ENCODE measurements at regions not wholly inside any gene's neighbourhood (a gene's known extent, or its start where the extent isn't known, plus 50 kb on each side); places are given as distances from the start of the nearest gene placed in this dataset.
A peak's percentile ranks its signal among the peaks of the same experiment; 100 is the strongest.

DNA sequence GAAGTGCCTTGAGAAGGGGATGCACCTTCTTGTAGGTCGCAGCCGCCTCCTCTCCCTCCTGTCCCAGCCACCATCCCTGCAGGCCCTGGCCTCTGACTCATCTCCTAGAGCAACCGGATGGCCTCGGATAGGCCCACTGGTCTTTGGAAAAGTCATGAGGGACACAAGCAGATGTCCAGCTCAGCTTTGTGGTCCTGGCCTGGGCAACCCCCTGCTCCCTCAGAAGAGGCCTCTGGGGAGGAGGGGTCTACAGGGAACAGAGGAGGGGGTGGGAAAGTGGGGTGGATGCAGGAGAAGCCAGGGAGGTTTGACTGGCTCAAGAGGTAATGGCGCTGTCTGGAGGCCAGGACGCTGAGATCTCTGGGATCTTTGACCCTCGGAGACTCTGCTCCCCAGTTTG, 259.2 kb upstream of the TLE3 start:
- TF ChIP-seq EP300 (IDR thresholded peaks at IDR 0.05) (no peak), POLR2A (IDR thresholded peaks at IDR 0.05; ENCODE audit: low read depth) (no peak), POLR2AphosphoS5 (IDR thresholded peaks at IDR 0.05) (no peak), CTCF (IDR thresholded peaks at IDR 0.05) (no peak)
- Histone ChIP-seq H3K36me3 (no peaks in the 10 kb centered on the region), H3K27me3 (peaks cover 0 to 12% (median 0%) of the 10 kb centered on the region in 4 donors), H3K27ac (replicated peaks in 1 of 4) (no peak overlapping the region), H3K4me3 (no peak overlapping the region), H3K4me1 (peaks cover 0 to 9% (median 0%) of the 10 kb centered on the region in 4 donors), H3K9me3 (no peaks in the 10 kb centered on the region)
- intact Hi-C loops (cut with DNase I), result no loop called here
- 87% methylated on average over 6 of the region's 7 CpGs for WGBS
- DNase-seq (ENCODE audit: extremely low spot score), result no peak

GRCh38 chr15:70356062-70356860, 258.5 kb upstream of the TLE3 start:
- WGBS, result 91% methylated on average over 6 of the region's 9 CpGs
- Histone ChIP-seq H3K4me3 (no peak overlapping the region), H3K27ac (replicated peaks in 1 of 4) (no peak overlapping the region), H3K4me1 (peaks cover 0 to 9% (median 0%) of the 10 kb centered on the region in 4 donors), H3K36me3 (no peaks in the 10 kb centered on the region), H3K27me3 (peaks cover 0 to 12% (median 0%) of the 10 kb centered on the region in 4 donors), H3K9me3 (no peaks in the 10 kb centered on the region)
- peak; percentile 57 for DNase-seq (ENCODE audit: extremely low spot score)
- intact Hi-C loops (cut with DNase I), result no loop called here
- no peak for TF ChIP-seq POLR2AphosphoS5 (IDR thresholded peaks at IDR 0.05)

DNA sequence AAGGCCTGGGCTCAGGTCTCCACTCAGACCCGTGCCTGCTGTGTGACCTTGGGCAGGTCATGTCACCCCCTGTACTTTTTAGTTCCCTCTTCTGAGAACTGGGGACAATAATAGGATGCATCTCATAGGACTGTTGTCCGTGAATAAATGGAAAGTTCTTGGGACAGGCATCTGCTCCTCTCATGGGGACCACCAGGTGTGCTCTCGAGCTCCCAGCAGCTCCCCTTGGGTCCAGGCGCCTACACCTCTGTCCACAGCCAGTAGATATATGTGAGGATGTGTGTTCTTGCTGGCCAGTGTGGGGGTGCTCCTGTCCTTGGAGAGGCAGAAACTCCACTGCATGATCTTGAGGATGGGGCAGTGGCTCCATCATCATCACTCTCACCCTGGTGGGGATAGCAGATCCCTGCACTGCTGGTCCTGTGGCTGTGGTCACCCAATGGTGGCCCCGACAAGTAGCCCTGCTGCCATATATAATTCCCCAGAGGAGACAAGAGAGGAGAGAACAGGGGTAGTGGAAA, 257.6 kb upstream of the TLE3 start:
- TF ChIP-seq CTCF (IDR thresholded peaks at IDR 0.05) (no peak), EP300 (IDR thresholded peaks at IDR 0.05) (no peak), POLR2A (IDR thresholded peaks at IDR 0.05; ENCODE audit: low read depth) (no peak), POLR2AphosphoS5 (IDR thresholded peaks at IDR 0.05) (no peak)
- Histone ChIP-seq H3K4me1 (peaks cover 0 to 9% (median 0%) of the 10 kb centered on the region in 4 donors), H3K9me3 (no peaks in the 10 kb centered on the region), H3K27me3 (peaks cover 0 to 12% (median 0%) of the 10 kb centered on the region in 4 donors), H3K36me3 (no peaks in the 10 kb centered on the region), H3K4me3 (no peak overlapping the region), H3K27ac (replicated peaks in 1 of 4) (no peak overlapping the region)
- DNase-seq (ENCODE audit: extremely low spot score), result peak; percentile 66
- WGBS, result 98% methylated on average over 5 of the region's 5 CpGs
- intact Hi-C loops (cut with DNase I), result no loop called here

DNA sequence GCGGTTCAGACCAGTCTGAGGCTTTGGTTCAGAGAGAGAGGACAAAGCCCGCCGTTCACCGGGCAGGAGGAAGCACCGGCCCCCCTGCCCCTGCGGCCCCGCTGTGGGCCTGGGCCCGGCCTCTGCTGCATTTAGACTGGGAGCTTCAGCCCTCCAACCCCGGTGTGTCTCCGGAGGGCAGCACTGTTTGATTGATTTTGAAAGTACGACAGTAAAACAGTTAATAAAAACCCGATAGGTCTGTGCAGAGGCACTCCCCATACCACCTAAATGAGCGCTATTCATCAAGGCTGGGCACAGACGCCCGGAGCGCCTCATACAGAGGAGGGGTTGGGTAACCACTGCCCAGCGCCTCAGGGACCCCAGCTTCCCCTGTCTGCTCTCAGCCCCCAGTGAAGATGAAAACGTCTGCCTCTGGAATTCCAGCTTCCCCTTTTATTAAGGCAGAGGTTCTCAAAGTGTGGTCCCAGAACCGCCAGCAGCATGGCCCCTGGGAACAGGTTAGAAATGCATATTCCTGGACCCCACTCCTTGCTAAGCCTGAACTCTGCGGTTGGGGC, 256.7 kb upstream of the TLE3 start:
- peaks cover 0 to 9% (median 0%) of the 10 kb centered on the region in 4 donors for H3K4me1 ChIP-seq
- 96% methylated on average over 20 of the region's 20 CpGs for WGBS
- H3K9me3 ChIP-seq, result no peaks in the 10 kb centered on the region
- H3K36me3 ChIP-seq, result no peaks in the 10 kb centered on the region
- H3K27ac ChIP-seq (replicated peaks in 1 of 4), result no peak overlapping the region
- peaks cover 0 to 12% (median 0%) of the 10 kb centered on the region in 4 donors for H3K27me3 ChIP-seq
- H3K4me3 ChIP-seq, result no peak overlapping the region
- intact Hi-C loops (cut with DNase I), result no loop called here
- no peak for TF ChIP-seq POLR2AphosphoS5 (IDR thresholded peaks at IDR 0.05)
- TF ChIP-seq POLR2A (IDR thresholded peaks at IDR 0.05; ENCODE audit: low read depth), result no peak
- no peak for TF ChIP-seq EP300 (IDR thresholded peaks at IDR 0.05)
- TF ChIP-seq CTCF (IDR thresholded peaks at IDR 0.05), result no peak
- peak; percentile 89 for DNase-seq (ENCODE audit: extremely low spot score)

GRCh38 chr15:70353606-70354345, 256.1 kb upstream of the TLE3 start:
- no peaks in the 10 kb centered on the region for H3K36me3 ChIP-seq
- WGBS, result 86% methylated on average over 9 of the region's 12 CpGs
- H3K4me3 ChIP-seq, result no peak overlapping the region
- TF ChIP-seq POLR2AphosphoS5 (IDR thresholded peaks at IDR 0.05) (no peak), POLR2A (IDR thresholded peaks at IDR 0.05; ENCODE audit: low read depth) (no peak), EP300 (IDR thresholded peaks at IDR 0.05) (no peak), CTCF (IDR thresholded peaks at IDR 0.05) (no peak)
- intact Hi-C loops (cut with DNase I), result no loop called here
- no peak overlapping the region for H3K27ac ChIP-seq (replicated peaks in 1 of 4)
- H3K4me1 ChIP-seq, result peaks cover 0 to 9% (median 0%) of the 10 kb centered on the region in 4 donors
- no peaks in the 10 kb centered on the region for H3K9me3 ChIP-seq
- DNase-seq (ENCODE audit: extremely low spot score), result no peak
- peaks cover 0 to 12% (median 0%) of the 10 kb centered on the region in 4 donors for H3K27me3 ChIP-seq
